Osteoblast (primary cell): ENCODE measurements at regions not wholly inside any gene's neighbourhood (a gene's known extent, or its start where the extent isn't known, plus 50 kb on each side); places are given as distances from the start of the nearest gene placed in this dataset.

Experiments used
- DNase-seq: peaks from one replicate; pipeline ENCODE4 v3.0.0; 2011; ENCODE audit warnings: low spot score, mixed read lengths; ENCODE audit not compliant: insufficient read length; ENCODE audit errors: missing footprints
- H2AFZ ChIP-seq: 2 replicates; pipeline ENCODE4 v1.6.0; 2011; ENCODE audit warnings: mild to moderate bottlenecking, low read length
- H3K27ac ChIP-seq: 2 replicates; pipeline ENCODE4 v1.5.1; 2011; ENCODE audit warnings: mild to moderate bottlenecking, low read depth, low read length, moderate library complexity
- H3K27me3 ChIP-seq: 2 replicates; pipeline ENCODE4 v1.6.0; 2012; ENCODE audit warnings: mild to moderate bottlenecking, control low read depth, inconsistent platforms, low read length, moderate library complexity; ENCODE audit not compliant: insufficient read depth
- H3K36me3 ChIP-seq: 2 replicates; pipeline ENCODE4 v1.5.1; 2011; ENCODE audit warnings: mild to moderate bottlenecking, low read length, control low read depth, moderate library complexity; ENCODE audit not compliant: insufficient read depth
- H3K4me1 ChIP-seq: 2 replicates; pipeline ENCODE4 v1.5.1; 2011; ENCODE audit warnings: mild to moderate bottlenecking, low read length, control low read depth, moderate library complexity; ENCODE audit not compliant: insufficient read depth
- H3K4me2 ChIP-seq: 2 replicates; pipeline ENCODE4 v1.6.0; 2011; ENCODE audit warnings: mild to moderate bottlenecking, low read length; ENCODE audit not compliant: insufficient read depth
- H3K4me3 ChIP-seq: fragments of 200-600 bp; sonication (generic); 3 replicates; pipeline ENCODE4 v1.5.1; 2012; ENCODE audit warnings: mild to moderate bottlenecking, low read length, inconsistent platforms; ENCODE audit not compliant: insufficient read depth
- H3K79me2 ChIP-seq: 2 replicates; pipeline ENCODE4 v1.6.0; 2012; ENCODE audit warnings: mild to moderate bottlenecking, low read length, control low read depth, inconsistent platforms; ENCODE audit not compliant: insufficient read depth
- H3K9me3 ChIP-seq: 2 replicates; pipeline ENCODE4 v1.5.1; 2011; ENCODE audit warnings: low read depth, low read length, control low read depth
- H4K20me1 ChIP-seq: 2 replicates; pipeline ENCODE4 v1.6.0; 2012; ENCODE audit warnings: mild to moderate bottlenecking, low read length, control low read depth; ENCODE audit not compliant: insufficient read depth
- CTCF ChIP-seq: IDR thresholded peaks from 2 replicates; pipeline ENCODE4 v1.5.1; 2011; ENCODE audit warnings: mild to moderate bottlenecking, low read depth, low read length, moderate library complexity; ENCODE audit errors: extremely low read depth

- no peak overlapping the region for H2AFZ ChIP-seq
- no peak for TF ChIP-seq CTCF
- no peak for DNase-seq
- H3K27me3 ChIP-seq = no peaks in the 10 kb centered on the region
- H3K27ac ChIP-seq = no peak overlapping the region
- no peaks in the 10 kb centered on the region for H3K36me3 ChIP-seq
- H3K9me3 ChIP-seq = no peaks in the 10 kb centered on the region
- no peaks in the 10 kb centered on the region for H3K79me2 ChIP-seq
- H4K20me1 ChIP-seq = no peaks in the 10 kb centered on the region
- H3K4me2 ChIP-seq = no peak overlapping the region
- H3K4me3 ChIP-seq = no peak overlapping the region
- no peaks in the 10 kb centered on the region for H3K4me1 ChIP-seq
These were observed 182.3 kb downstream of the RASSF9 start for GRCh38 chr12:85653731-85654455.

- Histone ChIP-seq H4K20me1 (no peaks in the 10 kb centered on the region), H3K4me1 (no peaks in the 10 kb centered on the region), H3K27ac (no peak overlapping the region), H3K79me2 (no peaks in the 10 kb centered on the region), H3K4me2 (no peak overlapping the region), H2AFZ (no peak overlapping the region), H3K4me3 (no peak overlapping the region), H3K36me3 (no peaks in the 10 kb centered on the region), H3K9me3 (no peaks in the 10 kb centered on the region), H3K27me3 (no peaks in the 10 kb centered on the region)
- no peak for TF ChIP-seq CTCF
- DNase-seq = no peak
These were observed 181.8 kb downstream of the RASSF9 start for GRCh38 chr12:85654456-85654840.

- TF ChIP-seq CTCF = no peak
- no peaks in the 10 kb centered on the region for H3K36me3 ChIP-seq
These were observed 179.6 kb downstream of the RASSF9 start for GRCh38 chr12:85656561-85656960.

GRCh38 chr12:85657251-85657650 lies 179.0 kb downstream of the RASSF9 start:
- Histone ChIP-seq H3K36me3 (no peaks in the 10 kb centered on the region), H2AFZ (no peak overlapping the region), H3K4me1 (no peaks in the 10 kb centered on the region), H3K27ac (no peak overlapping the region), H3K4me2 (no peak overlapping the region), H3K27me3 (no peaks in the 10 kb centered on the region), H3K4me3 (no peak overlapping the region), H3K79me2 (no peaks in the 10 kb centered on the region), H3K9me3 (no peaks in the 10 kb centered on the region), H4K20me1 (no peaks in the 10 kb centered on the region)
- DNase-seq = no peak
- no peak for TF ChIP-seq CTCF

More at GRCh38 chr12:85656561-85656960, 179.6 kb downstream of the RASSF9 start:
- H4K20me1 ChIP-seq = no peaks in the 10 kb centered on the region
- H3K4me1 ChIP-seq = no peaks in the 10 kb centered on the region
- no peaks in the 10 kb centered on the region for H3K9me3 ChIP-seq
- DNase-seq = no peak
- no peaks in the 10 kb centered on the region for H3K27me3 ChIP-seq
- no peak overlapping the region for H2AFZ ChIP-seq
- H3K4me2 ChIP-seq = no peak overlapping the region
- no peaks in the 10 kb centered on the region for H3K79me2 ChIP-seq
- H3K27ac ChIP-seq = no peak overlapping the region
- H3K4me3 ChIP-seq = no peak overlapping the region
